IPS-NIHi7 (cell line): ENCODE measurements at regions not wholly inside any gene's neighbourhood (a gene's known extent, or its start where the extent isn't known, plus 50 kb on each side); places are given as distances from the start of the nearest gene placed in this dataset.

Source experiments
- DNase-seq: peaks from one replicate; pipeline ENCODE4 v3.0.0; 2012; ENCODE audit warnings: mixed read lengths; ENCODE audit errors: extremely low spot score

GRCh38 chr5:38029397-38030065, 189.7 kb upstream of the GDNF start:
- DNase-seq: peak; percentile 20

- DNase-seq: no peak
Measured at GRCh38 chr5:38023799-38024198, 184.0 kb upstream of the GDNF start.

GRCh38 chr5:38023371-38023770, 183.5 kb upstream of the GDNF start:
- DNase-seq: no peak

GRCh38 chr5:38022631-38023030, 182.8 kb upstream of the GDNF start:
- no peak for DNase-seq

GRCh38 chr5:38018016-38018415, 178.2 kb upstream of the GDNF start:
- no peak for DNase-seq

GRCh38 chr5:38013107-38013506, 173.3 kb upstream of the GDNF start:
- no peak for DNase-seq

- no peak for DNase-seq
Measured at GRCh38 chr5:38011668-38012188, 171.9 kb upstream of the GDNF start.

GRCh38 chr5:38009749-38010358, 170.0 kb upstream of the GDNF start:
- no peak for DNase-seq

GRCh38 chr5:38008198-38008597, 168.4 kb upstream of the GDNF start:
- no peak for DNase-seq

- no peak for DNase-seq
Measured at GRCh38 chr5:37999593-37999992, 159.8 kb upstream of the GDNF start.

- no peak for DNase-seq
Measured at GRCh38 chr5:37996918-37997317, 157.1 kb upstream of the GDNF start.

- no peak for DNase-seq
Measured at GRCh38 chr5:37994729-37995128, 154.9 kb upstream of the GDNF start.

GRCh38 chr5:37991301-37992299, 151.8 kb upstream of the GDNF start:
- no peak for DNase-seq

GRCh38 chr5:37989884-37990283, 150.0 kb upstream of the GDNF start:
- DNase-seq: no peak

- DNase-seq: no peak
Measured at GRCh38 chr5:37988454-37989046, 148.7 kb upstream of the GDNF start.

- DNase-seq: no peak
Measured at GRCh38 chr5:37984300-37984699, 144.5 kb upstream of the GDNF start.

GRCh38 chr5:37983463-37983862, 143.6 kb upstream of the GDNF start:
- no peak for DNase-seq

GRCh38 chr5:37979559-37979958, 139.7 kb upstream of the GDNF start:
- no peak for DNase-seq

GRCh38 chr5:37975531-37975930, 135.7 kb upstream of the GDNF start:
- DNase-seq: no peak

GRCh38 chr5:37971483-37972024, 131.7 kb upstream of the GDNF start:
- DNase-seq: no peak

GRCh38 chr5:37966871-37967270, 127.0 kb upstream of the GDNF start:
- no peak for DNase-seq

- DNase-seq: no peak
Measured at GRCh38 chr5:37966291-37966690, 126.5 kb upstream of the GDNF start.
